Astrocyte (in vitro differentiated cells and primary cell): ENCODE measurements at regions not wholly inside any gene's neighbourhood (a gene's known extent, or its start where the extent isn't known, plus 50 kb on each side); places are given as distances from the start of the nearest gene placed in this dataset.

Source experiments
- CTCF ChIP-seq: IDR thresholded peaks from 2 replicates; pipeline ENCODE4 v1.5.1; 2011; ENCODE audit warnings: low read depth, mild to moderate bottlenecking, inconsistent platforms, low read length, moderate library complexity; ENCODE audit not compliant: insufficient read depth
- EZH2 ChIP-seq: IDR thresholded peaks from 2 replicates; pipeline ENCODE4 v1.6.1; 2012; ENCODE audit warnings: mild to moderate bottlenecking, low read length, inconsistent platforms; ENCODE audit not compliant: insufficient read depth

- TF ChIP-seq EZH2 (no peak), CTCF (no peak)
These were observed 78.3 kb upstream of the SLC16A7 start for GRCh38 chr12:59517522-59517921.
